B cell (primary cell): ENCODE measurements at regions not wholly inside any gene's neighbourhood (a gene's known extent, or its start where the extent isn't known, plus 50 kb on each side); places are given as distances from the start of the nearest gene placed in this dataset.

ENCODE experiments used
- ATAC-seq: fragments of 200-7000 bp; cut with Tn5 transposase; one replicate; pipeline ENCODE4 v1.10.0; 2021; ENCODE audit warnings: low read depth, mild to moderate bottlenecking, moderate number of reproducible peaks, moderate library complexity
- CTCF ChIA-PET: fragments of 350-600 bp; sonication (Branson Sonifier 250); formaldehyde crosslinking; loops from one replicate; lab custom pipeline; 2021; ENCODE audit warnings: antibody characterized with exemption, inconsistent platforms; lab: Charles Lee
- POLR2A ChIA-PET: fragments of 350-600 bp; sonication (Branson Sonifier 250); formaldehyde crosslinking; loops from one replicate; lab custom pipeline; 2021; ENCODE audit warnings: antibody characterized with exemption; lab: Charles Lee
- DNase-seq: peaks from one replicate; pipeline ENCODE4 v3.0.0; 2013
- H2AFZ ChIP-seq: 2 replicates; pipeline ENCODE4 v1.6.1; 2012; ENCODE audit warnings: mild to moderate bottlenecking, low read depth, low read length; ENCODE audit not compliant: insufficient read depth, poor library complexity, severe bottlenecking
- H3K27ac ChIP-seq, 2 donors: 1 replicate in 1 of 2; 2 replicates in 1 of 2; pipeline ENCODE4 v1.5.1; 2012 to 2013; ENCODE audit warnings: low read length in 2 of 2, mild to moderate bottlenecking in 2 of 2, moderate library complexity in 1 of 2
- H3K27me3 ChIP-seq, 4 experiments: fragments of 200-600 bp in 1 of 4; sonication (generic) in 1 of 4; replicated peaks in 1 of 4; 1 replicate in 2 of 4; 2 replicates in 2 of 4; pipeline versions ENCODE4 v1.6.1 to v1.7.0; 2013 to 2016; ENCODE audit warnings: low read length in 3 of 4, mild to moderate bottlenecking in 2 of 4, mixed read lengths in 1 of 4, moderate library complexity in 1 of 4; ENCODE audit not compliant: insufficient read depth in 4 of 4, control insufficient read depth in 3 of 4; ENCODE audit errors: control extremely low read depth in 1 of 4
- H3K36me3 ChIP-seq, 2 experiments: replicated peaks in 1 of 2; 1 replicate in 1 of 2; 2 replicates in 1 of 2; pipeline versions ENCODE4 v1.6.1 to v1.7.1; 2013; ENCODE audit warnings: low read length in 1 of 2; ENCODE audit not compliant: insufficient read depth in 2 of 2, control insufficient read depth in 1 of 2; ENCODE audit errors: control extremely low read depth in 1 of 2, extremely low read depth in 1 of 2
- H3K4me1 ChIP-seq, 2 donors: fragments of 200-600 bp in 1 of 2; sonication (generic) in 1 of 2; 1 replicate in 1 of 2; 2 replicates in 1 of 2; pipeline versions ENCODE4 v1.5.1 to v1.6.1; 2013 to 2017; ENCODE audit warnings: low read length in 2 of 2; ENCODE audit not compliant: control insufficient read depth in 2 of 2, insufficient read depth in 2 of 2
- H3K4me2 ChIP-seq: replicated peaks from 2 replicates; pipeline ENCODE3; 2012; ENCODE audit warnings: mild to moderate bottlenecking, low read depth, low read length; ENCODE audit not compliant: poor library complexity, severe bottlenecking
- H3K4me3 ChIP-seq, 5 experiments: fragments of 200-600 bp in 1 of 5; sonication (generic) in 1 of 5; 1 replicate in 3 of 5; 2 replicates in 2 of 5; pipeline versions ENCODE4 v1.5.1 to v1.7.0; 2011 to 2016; ENCODE audit warnings: low read length in 4 of 5, mild to moderate bottlenecking in 4 of 5, low read depth in 2 of 5, control low read depth in 1 of 5, moderate library complexity in 1 of 5; ENCODE audit not compliant: insufficient read depth in 1 of 5; ENCODE audit errors: control extremely low read depth in 1 of 5, extremely low read depth in 1 of 5
- H3K79me2 ChIP-seq: fragments of 200-600 bp; sonication (generic); one replicate; pipeline ENCODE4 v1.6.0; 2016; ENCODE audit warnings: low read length; ENCODE audit not compliant: control insufficient read depth, insufficient read depth
- H3K9ac ChIP-seq: fragments of 200-600 bp; sonication (generic); 2 replicates; pipeline ENCODE4 v1.6.1; 2017; ENCODE audit warnings: mild to moderate bottlenecking, low read length, moderate library complexity
- H3K9me3 ChIP-seq, 3 donors: one replicate each; pipeline versions ENCODE4 v1.6.1 to v1.7.1; 2013; ENCODE audit warnings: low read length in 2 of 3; ENCODE audit not compliant: control insufficient read depth in 2 of 3, insufficient read depth in 1 of 3; ENCODE audit errors: control extremely low read depth in 1 of 3
- H4K20me1 ChIP-seq: 2 replicates; pipeline ENCODE4 v1.6.0; 2012; ENCODE audit warnings: mild to moderate bottlenecking, low read length; ENCODE audit not compliant: insufficient read depth, control insufficient read depth, poor library complexity, severe bottlenecking
- H3K27ac Mint-ChIP-seq: one replicate; pipeline ENCODE4 v1.8.0; 2021; ENCODE audit warnings: mixed read lengths
- H3K27me3 Mint-ChIP-seq: one replicate; pipeline ENCODE4 v1.8.0; 2021; ENCODE audit warnings: mixed read lengths
- H3K4me1 Mint-ChIP-seq: one replicate; pipeline ENCODE4 v1.8.0; 2021; ENCODE audit warnings: mixed read lengths
- H3K4me3 Mint-ChIP-seq: one replicate; pipeline ENCODE4 v1.8.0; 2021; ENCODE audit warnings: mixed read lengths
- H3K9me3 Mint-ChIP-seq: one replicate; pipeline ENCODE4 v1.8.0; 2022; ENCODE audit warnings: mixed read lengths; ENCODE audit not compliant: insufficient read depth
- CTCF ChIP-seq: fragments of 200-600 bp; IDR thresholded peaks from one replicate; pipeline ENCODE4 v1.8.0; 2022; ENCODE audit warnings: antibody characterized with exemption, mild to moderate bottlenecking
- EZH2 ChIP-seq: IDR thresholded peaks from 2 replicates; pipeline ENCODE4 v1.6.1; 2012; ENCODE audit warnings: borderline replicate concordance, low read depth, mild to moderate bottlenecking, moderate library complexity, low read length; ENCODE audit not compliant: insufficient read depth, poor library complexity, severe bottlenecking
- WGBS: methylation state at CpG from one replicate; pipeline ENCODE4 v1.1.5; 2013; ENCODE audit warnings: missing lambda C conversion rate; ENCODE audit not compliant: insufficient coverage; 5-methylcytosine and 5-hydroxymethylcytosine counted together
- intact Hi-C: fragments of 100-400 bp; cut with micrococcal nuclease; formaldehyde crosslinking; loops from one replicate; pipeline ENCODE4 v1.10.0; 2022

- H3K4me1 ChIP-seq: peaks cover 0 to 9% of the 10 kb centered on the region in 2 donors
- Mint-ChIP-seq H3K27ac (no peak overlapping the region), H3K4me1 (peaks cover 6% of the 10 kb centered on the region), H3K9me3 (no peaks in the 10 kb centered on the region), H3K4me3 (no peak overlapping the region), H3K27me3 (peaks cover 3% of the 10 kb centered on the region)
- no peaks in the 10 kb centered on the region for H3K9me3 ChIP-seq
- H4K20me1 ChIP-seq: no peaks in the 10 kb centered on the region
- H2AFZ ChIP-seq: no peak overlapping the region
- no peak for DNase-seq
- ChIA-PET POLR2A (no interaction called here), CTCF (no interaction called here)
- H3K9ac ChIP-seq: no peak overlapping the region
- intact Hi-C loops: no loop called here
- no peaks in the 10 kb centered on the region for H3K79me2 ChIP-seq
- H3K27ac ChIP-seq: no peak overlapping the region
- no peaks in the 10 kb centered on the region for H3K36me3 ChIP-seq
- TF ChIP-seq CTCF (no peak), EZH2 (no peak)
- no peaks in the 10 kb centered on the region for H3K27me3 ChIP-seq
- WGBS: no CpG with 5 or more reads among the region's 3 CpGs
- no peak overlapping the region for H3K4me2 ChIP-seq
- ATAC-seq: no peak
- H3K4me3 ChIP-seq: no peak overlapping the region
Measured at GRCh38 chr18:64203295-64203694, 54.4 kb upstream of the LINC00305 start.

GRCh38 chr18:64202863-64203262 lies 54.0 kb upstream of the LINC00305 start:
- no peaks in the 10 kb centered on the region for H3K9me3 Mint-ChIP-seq
- CTCF ChIA-PET: no interaction called here
- no peaks in the 10 kb centered on the region for H3K79me2 ChIP-seq
- H3K27ac ChIP-seq: no peak overlapping the region
- H3K27ac Mint-ChIP-seq: no peak overlapping the region
- H3K27me3 ChIP-seq: no peaks in the 10 kb centered on the region
- intact Hi-C loops: no loop called here
- H3K9me3 ChIP-seq: no peaks in the 10 kb centered on the region
- POLR2A ChIA-PET: no interaction called here
- peaks cover 0 to 5% of the 10 kb centered on the region in 2 donors for H3K4me1 ChIP-seq
- H3K4me1 Mint-ChIP-seq: peaks cover 3% of the 10 kb centered on the region
- H3K4me3 Mint-ChIP-seq: no peak overlapping the region
- ATAC-seq: no peak
- no peaks in the 10 kb centered on the region for H3K36me3 ChIP-seq
- H3K4me2 ChIP-seq: no peak overlapping the region
- DNase-seq: no peak
- H3K27me3 Mint-ChIP-seq: peaks cover 3% of the 10 kb centered on the region
- no peak overlapping the region for H3K4me3 ChIP-seq
- no peak overlapping the region for H2AFZ ChIP-seq
- TF ChIP-seq CTCF (no peak), EZH2 (no peak)
- WGBS: 38% methylated on average over 2 of the region's 7 CpGs
- no peaks in the 10 kb centered on the region for H4K20me1 ChIP-seq
- H3K9ac ChIP-seq: no peak overlapping the region
